H9 (cell line): ENCODE measurements at regions not wholly inside any gene's neighbourhood (a gene's known extent, or its start where the extent isn't known, plus 50 kb on each side); places are given as distances from the start of the nearest gene placed in this dataset.

Experiments used
- DNase-seq: peaks from one replicate; pipeline ENCODE4 v3.0.0-alpha.2; 2017
- H2AFZ ChIP-seq: one replicate; pipeline ENCODE4 v1.6.1; 2013; ENCODE audit warnings: mild to moderate bottlenecking, low read length, control low read depth, moderate library complexity
- H2AK5ac ChIP-seq: 2 replicates; pipeline ENCODE4 v1.6.1; 2013; ENCODE audit warnings: low read length, control low read depth, mixed read lengths; ENCODE audit not compliant: insufficient read length
- H2BK120ac ChIP-seq: one replicate; pipeline ENCODE4 v1.6.1; 2013; ENCODE audit warnings: low read depth, mild to moderate bottlenecking, low read length, control low read depth, inconsistent platforms; ENCODE audit not compliant: poor library complexity, severe bottlenecking
- H2BK12ac ChIP-seq: 2 replicates; pipeline ENCODE4 v1.6.1; 2013; ENCODE audit warnings: low read length, control low read depth, mixed read lengths, low read depth; ENCODE audit not compliant: insufficient read length
- H2BK15ac ChIP-seq: 2 replicates; pipeline ENCODE4 v1.6.1; 2013; ENCODE audit warnings: low read depth, low read length, control low read depth
- H2BK20ac ChIP-seq: one replicate; pipeline ENCODE4 v1.6.1; 2013; ENCODE audit warnings: low read depth, mild to moderate bottlenecking, low read length, control low read depth, inconsistent platforms; ENCODE audit not compliant: poor library complexity, severe bottlenecking
- H2BK5ac ChIP-seq: 2 replicates; pipeline ENCODE4 v1.6.1; 2013; ENCODE audit warnings: low read length, control low read depth, mixed read lengths; ENCODE audit not compliant: insufficient read length
- H3K14ac ChIP-seq: 2 replicates; pipeline ENCODE4 v1.6.1; 2013; ENCODE audit warnings: low read length, control low read depth; ENCODE audit not compliant: insufficient read depth
- H3K18ac ChIP-seq: 2 replicates; pipeline ENCODE4 v1.6.1; 2013; ENCODE audit warnings: low read depth, mild to moderate bottlenecking, mixed read lengths, low read length, control low read depth; ENCODE audit not compliant: insufficient read length
- H3K23ac ChIP-seq: 2 replicates; pipeline ENCODE4 v1.6.1; 2013; ENCODE audit warnings: low read length, control low read depth, mixed read lengths, low read depth; ENCODE audit not compliant: insufficient read length
- H3K23me2 ChIP-seq: 2 replicates; pipeline ENCODE4 v1.6.1; 2013; ENCODE audit warnings: low read depth, mild to moderate bottlenecking, mixed read lengths, low read length, control low read depth; ENCODE audit not compliant: insufficient read length, poor library complexity, severe bottlenecking
- H3K27ac ChIP-seq: 2 replicates; pipeline ENCODE4 v1.5.1; 2013; ENCODE audit warnings: low read length, control low read depth, mixed read lengths, low read depth; ENCODE audit not compliant: insufficient read length
- H3K27me3 ChIP-seq: 2 replicates; pipeline ENCODE4 v1.6.1; 2013; ENCODE audit warnings: low read length, control low read depth, inconsistent platforms; ENCODE audit not compliant: insufficient read depth
- H3K4ac ChIP-seq: 2 replicates; pipeline ENCODE4 v1.6.1; 2013; ENCODE audit warnings: low read depth, mild to moderate bottlenecking, control low read depth, inconsistent platforms, low read length, moderate library complexity
- H3K4me1 ChIP-seq: 2 replicates; pipeline ENCODE4 v1.6.1; 2013; ENCODE audit warnings: low read length, control low read depth, inconsistent platforms; ENCODE audit not compliant: insufficient read depth
- H3K4me2 ChIP-seq: 2 replicates; pipeline ENCODE4 v1.6.1; 2013; ENCODE audit warnings: low read length, control low read depth, mixed read lengths; ENCODE audit not compliant: insufficient read length, insufficient read depth
- H3K56ac ChIP-seq: 2 replicates; pipeline ENCODE4 v1.6.1; 2013; ENCODE audit warnings: low read depth, mild to moderate bottlenecking, mixed read lengths, low read length, control low read depth; ENCODE audit not compliant: insufficient read length
- H3K79me1 ChIP-seq: 2 replicates; pipeline ENCODE4 v1.6.1; 2013; ENCODE audit warnings: low read depth, mild to moderate bottlenecking, moderate library complexity, low read length, control low read depth, inconsistent platforms; ENCODE audit not compliant: insufficient read depth, poor library complexity, severe bottlenecking
- H3K79me2 ChIP-seq: 2 replicates; pipeline ENCODE4 v1.6.1; 2013; ENCODE audit warnings: low read length, control low read depth, inconsistent platforms; ENCODE audit not compliant: insufficient read depth
- H3K9ac ChIP-seq: 2 replicates; pipeline ENCODE4 v1.6.1; 2013; ENCODE audit warnings: low read length, control low read depth, mixed read lengths; ENCODE audit not compliant: insufficient read length; ENCODE audit errors: extremely low read depth
- H3K9me3 ChIP-seq: one replicate; pipeline ENCODE4 v1.6.1; 2013; ENCODE audit warnings: low read depth, low read length, inconsistent platforms; ENCODE audit not compliant: control insufficient read depth
- H3T11ph ChIP-seq: one replicate; pipeline ENCODE4 v1.6.1; 2013; ENCODE audit warnings: mild to moderate bottlenecking, low read length, control low read depth, inconsistent platforms
- H4K20me1 ChIP-seq: one replicate; pipeline ENCODE4 v1.6.1; 2013; ENCODE audit not compliant: control insufficient read depth, insufficient read length, insufficient read depth
- H4K5ac ChIP-seq: 2 replicates; pipeline ENCODE4 v1.6.1; 2013; ENCODE audit warnings: low read depth, mild to moderate bottlenecking, mixed read lengths, low read length, control low read depth; ENCODE audit not compliant: insufficient read length
- H4K8ac ChIP-seq: replicated peaks from 2 replicates; pipeline ENCODE4 v1.6.1; 2013; ENCODE audit warnings: low read length, control low read depth, mixed read lengths, low read depth; ENCODE audit not compliant: insufficient read length
- H4K91ac ChIP-seq: 2 replicates; pipeline ENCODE4 v1.6.1; 2013; ENCODE audit warnings: low read depth, mild to moderate bottlenecking, moderate library complexity, mixed read lengths, low read length, control low read depth; ENCODE audit not compliant: insufficient read length
- H3K27ac Mint-ChIP-seq, 3 experiments: 2 replicates in 2 of 3; 3 replicates in 1 of 3; pipeline ENCODE4 v1.8.0; 2020 to 2021; ENCODE audit warnings: mixed read lengths in 3 of 3, mild to moderate bottlenecking in 1 of 3, moderate library complexity in 1 of 3
- H3K27me3 Mint-ChIP-seq: 2 replicates; pipeline ENCODE4 v1.8.0; 2021; ENCODE audit warnings: low read depth, mild to moderate bottlenecking, moderate library complexity, mixed read lengths
- H3K36me3 Mint-ChIP-seq, 3 experiments: 2 replicates in 2 of 3; 3 replicates in 1 of 3; pipeline ENCODE4 v1.8.0; 2020 to 2021; ENCODE audit warnings: low read depth in 3 of 3, mixed read lengths in 3 of 3; ENCODE audit not compliant: insufficient read depth in 1 of 3
- H3K4me1 Mint-ChIP-seq, 2 experiments: 2 replicates each; pipeline ENCODE4 v1.8.0; 2020; ENCODE audit warnings: mixed read lengths in 2 of 2
- H3K4me3 Mint-ChIP-seq, 2 experiments: 2 replicates in 1 of 2; 3 replicates in 1 of 2; pipeline ENCODE4 v1.8.0; 2020 to 2021; ENCODE audit warnings: mild to moderate bottlenecking in 2 of 2, mixed read lengths in 2 of 2, moderate library complexity in 1 of 2
- H3K9me3 Mint-ChIP-seq, 2 experiments: 2 replicates in 1 of 2; 3 replicates in 1 of 2; pipeline ENCODE4 v1.8.0; 2020; ENCODE audit warnings: mild to moderate bottlenecking in 2 of 2, mixed read lengths in 2 of 2, moderate library complexity in 1 of 2
- WGBS: extraction: QIAGEN DNeasy Blood & Tissue Kit; methylation state at CpG from one replicate; pipeline ENCODE4 v1.1.7; 2013; ENCODE audit warnings: missing lambda C conversion rate, low lambda C conversion rate, mixed read lengths; ENCODE audit not compliant: insufficient read length; ENCODE audit errors: extremely low coverage; 5-methylcytosine and 5-hydroxymethylcytosine counted together
- TF ChIP-seq, protein P1 (sequence below): fragments of 200-600 bp; sonication (generic); conservative IDR thresholded peaks from 3 replicates; pipeline ENCODE4 v1.8.0; 2021; ENCODE audit warnings: antibody characterized with exemption, mild to moderate bottlenecking

DNA sequence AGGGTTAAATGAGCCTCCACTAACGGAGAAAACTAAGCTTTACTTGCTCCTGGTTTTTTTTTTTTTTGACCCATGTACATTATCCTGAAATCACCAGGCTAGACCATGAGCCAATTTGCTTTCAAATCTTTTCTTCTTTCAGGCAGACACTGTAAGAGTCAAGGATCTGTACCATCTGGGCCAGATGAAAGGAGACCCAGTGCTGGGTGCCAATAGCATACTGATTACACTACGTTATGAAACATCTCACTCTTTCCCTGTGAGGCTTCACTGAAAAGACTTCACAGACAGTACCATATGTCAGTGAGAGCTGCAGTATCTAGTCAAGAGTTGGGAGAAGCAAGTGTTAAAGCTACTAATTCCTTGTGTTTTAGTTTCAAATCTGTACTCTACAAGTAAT lies 161.2 kb upstream of the PTPRD start:
- Histone ChIP-seq H4K20me1 (no peaks in the 10 kb centered on the region), H3K27me3 (no peaks in the 10 kb centered on the region), H3K18ac (no peak overlapping the region), H3K79me1 (no peaks in the 10 kb centered on the region), H3K56ac (no peak overlapping the region), H2BK5ac (no peak overlapping the region), H3K9ac (no peak overlapping the region), H3K14ac (no peak overlapping the region), H2AK5ac (no peak overlapping the region), H3K23ac (no peak overlapping the region), H4K91ac (no peak overlapping the region), H3K27ac (no peak overlapping the region), H2BK120ac (no peak overlapping the region), H4K8ac (no peak overlapping the region), H2BK12ac (no peak overlapping the region), H2BK20ac (no peak overlapping the region), H3K4me1 (no peaks in the 10 kb centered on the region), H3T11ph (no peak overlapping the region), H2BK15ac (no peak overlapping the region), H2AFZ (no peak overlapping the region), H3K4ac (no peak overlapping the region), H3K4me2 (no peak overlapping the region), H3K23me2 (no peaks in the 10 kb centered on the region), H3K9me3 (no peaks in the 10 kb centered on the region), H3K79me2 (no peaks in the 10 kb centered on the region), H4K5ac (no peak overlapping the region)
- H3K4me3 Mint-ChIP-seq: no peak overlapping the region
- no peak overlapping the region for H3K27ac Mint-ChIP-seq
- TF ChIP-seq, protein P1, sequence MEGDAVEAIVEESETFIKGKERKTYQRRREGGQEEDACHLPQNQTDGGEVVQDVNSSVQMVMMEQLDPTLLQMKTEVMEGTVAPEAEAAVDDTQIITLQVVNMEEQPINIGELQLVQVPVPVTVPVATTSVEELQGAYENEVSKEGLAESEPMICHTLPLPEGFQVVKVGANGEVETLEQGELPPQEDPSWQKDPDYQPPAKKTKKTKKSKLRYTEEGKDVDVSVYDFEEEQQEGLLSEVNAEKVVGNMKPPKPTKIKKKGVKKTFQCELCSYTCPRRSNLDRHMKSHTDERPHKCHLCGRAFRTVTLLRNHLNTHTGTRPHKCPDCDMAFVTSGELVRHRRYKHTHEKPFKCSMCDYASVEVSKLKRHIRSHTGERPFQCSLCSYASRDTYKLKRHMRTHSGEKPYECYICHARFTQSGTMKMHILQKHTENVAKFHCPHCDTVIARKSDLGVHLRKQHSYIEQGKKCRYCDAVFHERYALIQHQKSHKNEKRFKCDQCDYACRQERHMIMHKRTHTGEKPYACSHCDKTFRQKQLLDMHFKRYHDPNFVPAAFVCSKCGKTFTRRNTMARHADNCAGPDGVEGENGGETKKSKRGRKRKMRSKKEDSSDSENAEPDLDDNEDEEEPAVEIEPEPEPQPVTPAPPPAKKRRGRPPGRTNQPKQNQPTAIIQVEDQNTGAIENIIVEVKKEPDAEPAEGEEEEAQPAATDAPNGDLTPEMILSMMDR: no peak
- no CpG with 5 or more reads among the region's 2 CpGs for WGBS
- H3K4me1 Mint-ChIP-seq: no peaks in the 10 kb centered on the region
- H3K9me3 Mint-ChIP-seq: peaks cover 2 to 3% of the 10 kb centered on the region in 2 experiments; a peak in 3 of 5 replicates
- 0 out of 7 replicates have a peak, but pooled peaks cover 0 to 3% (median 0%) of the 10 kb centered on the region in 3 experiments for H3K36me3 Mint-ChIP-seq
- H3K27me3 Mint-ChIP-seq: no peaks in the 10 kb centered on the region
- no peak for DNase-seq
